ENCODE measurements at regions not wholly inside any gene's neighbourhood (a gene's known extent, or its start where the extent isn't known, plus 50 kb on each side); places are given as distances from the start of the nearest gene placed in this dataset.
"Not testable (repeated sequence)": the region's sequence is repeated elsewhere in the genome, so short reads cannot be mapped to it uniquely, and the experiment has no call there.

- H3K4me1 ChIP-seq; H3K4me3 ChIP-seq; DNase-seq; intact Hi-C loops (cut with DNase I; ENCODE audit: low total_unique reads); H3K36me3 ChIP-seq; H3K27ac ChIP-seq: not testable (repeated sequence)
- WGBS, 5 donors = 80 to 94% (median 87%) methylated on average over 5 to 7 of the region's 8 CpGs
- H3K27me3 ChIP-seq (replicated peaks in 1 of 7) = peaks cover 4 to 48% (median 14%) of the 10 kb centered on the region in 7 donors
- peaks cover 0 to 28% (median 1%) of the 10 kb centered on the region in 8 donors for H3K9me3 ChIP-seq
Observed at GRCh38 chr2:91447508-91447907, 2756.0 kb downstream of the RPIA start.

GRCh38 chr2:91462292-91462691 is 2770.8 kb downstream of the RPIA start:
- 76 to 81% (median 77%) methylated on average over 9 of the region's 9 CpGs for WGBS, 5 donors
- H3K4me1 ChIP-seq; H3K27ac ChIP-seq; H3K9me3 ChIP-seq; H3K36me3 ChIP-seq; H3K4me3 ChIP-seq; intact Hi-C loops (cut with DNase I; ENCODE audit: low total_unique reads): not testable (repeated sequence)
- DNase-seq = peak; percentile 74
- peaks cover 0 to 16% (median 0%) of the 10 kb centered on the region in 7 donors for H3K27me3 ChIP-seq (replicated peaks in 1 of 7)

GRCh38 chr2:91463007-91463406 is 2771.5 kb downstream of the RPIA start:
- H3K4me3 ChIP-seq; H3K4me1 ChIP-seq; H3K27ac ChIP-seq; H3K9me3 ChIP-seq; H3K36me3 ChIP-seq; intact Hi-C loops (cut with DNase I; ENCODE audit: low total_unique reads): not testable (repeated sequence)
- H3K27me3 ChIP-seq (replicated peaks in 1 of 7) = peaks cover 0 to 18% (median 0%) of the 10 kb centered on the region in 7 donors
- DNase-seq = peak; percentile 73
- 74 to 87% (median 84%) methylated on average over 2 of the region's 2 CpGs for WGBS, 5 donors

- H3K4me3 ChIP-seq; intact Hi-C loops (cut with DNase I; ENCODE audit: low total_unique reads); DNase-seq; H3K4me1 ChIP-seq; H3K27ac ChIP-seq; H3K9me3 ChIP-seq; H3K36me3 ChIP-seq: not testable (repeated sequence)
- 12 to 30% (median 26%) methylated on average over 1 of the region's 1 CpG for WGBS, 5 donors
- H3K27me3 ChIP-seq (replicated peaks in 1 of 7) = peaks cover 0 to 27% (median 3%) of the 10 kb centered on the region in 7 donors
Observed at GRCh38 chr2:91466780-91467363, 2775.4 kb downstream of the RPIA start.

GRCh38 chr2:91476244-91476935 is 2784.9 kb downstream of the RPIA start:
- intact Hi-C loops (cut with DNase I; ENCODE audit: low total_unique reads); H3K36me3 ChIP-seq; DNase-seq; H3K4me3 ChIP-seq; H3K27ac ChIP-seq: not testable (repeated sequence)
- H3K9me3 ChIP-seq = peaks cover 0 to 14% (median 0%) of the 10 kb centered on the region in 8 donors
- peaks cover 6 to 55% (median 34%) of the 10 kb centered on the region in 7 donors for H3K27me3 ChIP-seq (replicated peaks in 1 of 7)
- 14 to 26% (median 20%) methylated on average over 2 of the region's 2 CpGs for WGBS, 5 donors
- peaks cover 7 to 23% (median 18%) of the 10 kb centered on the region in 6 donors for H3K4me1 ChIP-seq

- Histone ChIP-seq H3K4me1 (peaks cover 7 to 23% (median 18%) of the 10 kb centered on the region in 6 donors), H3K9me3 (peaks cover 0 to 14% (median 0%) of the 10 kb centered on the region in 8 donors), H3K27me3 (replicated peaks in 1 of 7) (peaks cover 6 to 58% (median 36%) of the 10 kb centered on the region in 7 donors)
- 3 to 8% (median 5%) methylated on average over 17 to 25 of the region's 25 CpGs for WGBS, 5 donors
- H3K4me3 ChIP-seq; H3K36me3 ChIP-seq; DNase-seq; H3K27ac ChIP-seq; intact Hi-C loops (cut with DNase I; ENCODE audit: low total_unique reads): not testable (repeated sequence)
Observed at GRCh38 chr2:91476936-91477246, 2785.4 kb downstream of the RPIA start.

GRCh38 chr2:91477291-91477690 is 2785.8 kb downstream of the RPIA start:
- DNase-seq; intact Hi-C loops (cut with DNase I; ENCODE audit: low total_unique reads); H3K27ac ChIP-seq; H3K36me3 ChIP-seq: not testable (repeated sequence)
- Histone ChIP-seq H3K27me3 (replicated peaks in 1 of 7) (peaks cover 6 to 57% (median 36%) of the 10 kb centered on the region in 7 donors), H3K9me3 (peaks cover 0 to 14% (median 0%) of the 10 kb centered on the region in 8 donors), H3K4me3 (peak overlapping the region; percentile 18 to 58 (median 42)), H3K4me1 (peaks cover 7 to 23% (median 18%) of the 10 kb centered on the region in 6 donors)
- whole genome bisulfite sequencing, 5 donors = 2 to 9% (median 4%) methylated on average over 38 to 51 of the region's 51 CpGs
